ENCODE measurements at regions not wholly inside any gene's neighbourhood (a gene's known extent, or its start where the extent isn't known, plus 50 kb on each side); places are given as distances from the start of the nearest gene placed in this dataset.
"Not testable (repeated sequence)": the region's sequence is repeated elsewhere in the genome, so short reads cannot be mapped to it uniquely, and the experiment has no call there.

- no peak for DNase-seq
- no peaks in the 10 kb centered on the region for H3K9me3 ChIP-seq (replicated peaks; ENCODE audit: control insufficient read depth, low read depth, low read length)
- H3K27me3 ChIP-seq (ENCODE audit: control insufficient read depth, insufficient read depth, low read length): no peaks in the 10 kb centered on the region
- H3K4me3 ChIP-seq (ENCODE audit: low read length): no peak overlapping the region
- H3K27ac ChIP-seq (ENCODE audit: low read length): no peak overlapping the region
- 100% methylated on average over 1 of the region's 3 CpGs for WGBS (ENCODE audit: insufficient coverage)
- no peaks in the 10 kb centered on the region for H3K4me1 ChIP-seq (ENCODE audit: control insufficient read depth, insufficient read depth, low read length)
- no peaks in the 10 kb centered on the region for H3K36me3 ChIP-seq (ENCODE audit: control insufficient read depth, insufficient read depth, low read length)
Observed at GRCh38 chr6:8170245-8170644, 67.9 kb upstream of the EEF1E1 start.

GRCh38 chr6:8166156-8166555, 63.8 kb upstream of the EEF1E1 start:
- H3K4me3 ChIP-seq (ENCODE audit: low read length): no peak overlapping the region
- H3K27ac ChIP-seq (ENCODE audit: low read length): no peak overlapping the region
- DNase-seq: no peak
- no peaks in the 10 kb centered on the region for H3K36me3 ChIP-seq (ENCODE audit: control insufficient read depth, insufficient read depth, low read length)
- no peaks in the 10 kb centered on the region for H3K4me1 ChIP-seq (ENCODE audit: control insufficient read depth, insufficient read depth, low read length)
- no peaks in the 10 kb centered on the region for H3K9me3 ChIP-seq (replicated peaks; ENCODE audit: control insufficient read depth, low read depth, low read length)
- no peaks in the 10 kb centered on the region for H3K27me3 ChIP-seq (ENCODE audit: control insufficient read depth, insufficient read depth, low read length)

- not testable (repeated sequence) for H3K36me3 ChIP-seq (ENCODE audit: control insufficient read depth, insufficient read depth, low read length); DNase-seq; H3K4me1 ChIP-seq (ENCODE audit: control insufficient read depth, insufficient read depth, low read length); H3K9me3 ChIP-seq (replicated peaks; ENCODE audit: control insufficient read depth, low read depth, low read length); H3K27me3 ChIP-seq (ENCODE audit: control insufficient read depth, insufficient read depth, low read length); H3K27ac ChIP-seq (ENCODE audit: low read length); H3K4me3 ChIP-seq (ENCODE audit: low read length)
- 91% methylated on average over 5 of the region's 17 CpGs for WGBS (ENCODE audit: insufficient coverage)
Observed at GRCh38 chr6:8165008-8165407, 62.7 kb upstream of the EEF1E1 start.

DNA sequence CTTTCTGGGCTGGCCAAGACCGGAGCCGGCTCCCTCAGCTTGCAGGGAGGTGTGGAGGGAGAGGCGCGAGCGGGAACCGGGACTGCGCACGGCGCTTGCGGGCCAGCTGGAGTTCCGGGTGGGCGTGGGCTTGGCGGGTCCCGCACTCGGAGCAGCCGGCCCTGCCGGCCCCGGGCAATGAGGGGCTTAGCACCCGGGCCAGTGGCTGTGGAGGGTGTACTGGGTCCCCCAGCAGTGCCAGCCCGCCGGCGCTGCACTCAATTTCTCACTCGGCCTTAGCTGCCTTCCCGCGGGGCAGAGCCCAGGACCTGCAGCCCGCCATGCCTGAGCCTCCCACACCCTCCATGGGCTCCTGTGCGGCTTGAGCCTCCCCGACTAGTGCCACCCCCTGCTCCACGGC, 61.9 kb upstream of the EEF1E1 start:
- H3K4me3 ChIP-seq (ENCODE audit: low read length); DNase-seq; H3K27me3 ChIP-seq (ENCODE audit: control insufficient read depth, insufficient read depth, low read length); H3K36me3 ChIP-seq (ENCODE audit: control insufficient read depth, insufficient read depth, low read length); H3K9me3 ChIP-seq (replicated peaks; ENCODE audit: control insufficient read depth, low read depth, low read length); H3K27ac ChIP-seq (ENCODE audit: low read length); H3K4me1 ChIP-seq (ENCODE audit: control insufficient read depth, insufficient read depth, low read length): not testable (repeated sequence)
- WGBS (ENCODE audit: insufficient coverage): 96% methylated on average over 18 of the region's 29 CpGs

DNA sequence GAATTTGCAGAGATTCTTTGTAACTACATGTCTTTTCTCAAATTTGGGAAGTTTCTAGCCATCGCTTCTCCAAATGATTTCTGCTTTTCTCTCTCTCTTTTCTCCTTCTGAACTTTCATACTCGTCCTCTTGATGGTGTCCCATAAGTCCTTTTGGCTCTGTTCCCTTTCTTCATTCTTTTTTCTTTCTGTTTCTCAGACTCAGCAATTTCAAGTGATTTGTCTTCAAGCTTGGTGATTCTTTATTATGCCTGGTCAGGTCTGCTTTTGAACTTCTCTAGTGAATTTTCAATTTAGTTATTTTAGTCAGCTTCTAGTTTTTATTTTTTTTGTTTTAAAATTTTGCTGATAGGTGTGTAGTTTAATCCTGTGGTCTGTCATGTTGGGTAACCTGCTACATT, 57.6 kb upstream of the EEF1E1 start:
- no peaks in the 10 kb centered on the region for H3K4me1 ChIP-seq (ENCODE audit: control insufficient read depth, insufficient read depth, low read length)
- no peaks in the 10 kb centered on the region for H3K9me3 ChIP-seq (replicated peaks; ENCODE audit: control insufficient read depth, low read depth, low read length)
- H3K4me3 ChIP-seq (ENCODE audit: low read length): no peak overlapping the region
- no peak overlapping the region for H3K27ac ChIP-seq (ENCODE audit: low read length)
- no CpG with 5 or more reads among the region's 2 CpGs for WGBS (ENCODE audit: insufficient coverage)
- H3K36me3 ChIP-seq (ENCODE audit: control insufficient read depth, insufficient read depth, low read length): no peaks in the 10 kb centered on the region
- H3K27me3 ChIP-seq (ENCODE audit: control insufficient read depth, insufficient read depth, low read length): no peaks in the 10 kb centered on the region
- DNase-seq: no peak

- Histone ChIP-seq H3K4me1 (ENCODE audit: control insufficient read depth, insufficient read depth, low read length) (no peaks in the 10 kb centered on the region), H3K9me3 (replicated peaks; ENCODE audit: control insufficient read depth, low read depth, low read length) (no peaks in the 10 kb centered on the region), H3K27ac (ENCODE audit: low read length) (no peak overlapping the region), H3K27me3 (ENCODE audit: control insufficient read depth, insufficient read depth, low read length) (no peaks in the 10 kb centered on the region), H3K36me3 (ENCODE audit: control insufficient read depth, insufficient read depth, low read length) (no peaks in the 10 kb centered on the region), H3K4me3 (ENCODE audit: low read length) (no peak overlapping the region)
- DNase-seq: no peak
- WGBS (ENCODE audit: insufficient coverage): 58% methylated on average over 3 of the region's 3 CpGs
Observed at GRCh38 chr6:8157839-8158238, 55.5 kb upstream of the EEF1E1 start.

DNA sequence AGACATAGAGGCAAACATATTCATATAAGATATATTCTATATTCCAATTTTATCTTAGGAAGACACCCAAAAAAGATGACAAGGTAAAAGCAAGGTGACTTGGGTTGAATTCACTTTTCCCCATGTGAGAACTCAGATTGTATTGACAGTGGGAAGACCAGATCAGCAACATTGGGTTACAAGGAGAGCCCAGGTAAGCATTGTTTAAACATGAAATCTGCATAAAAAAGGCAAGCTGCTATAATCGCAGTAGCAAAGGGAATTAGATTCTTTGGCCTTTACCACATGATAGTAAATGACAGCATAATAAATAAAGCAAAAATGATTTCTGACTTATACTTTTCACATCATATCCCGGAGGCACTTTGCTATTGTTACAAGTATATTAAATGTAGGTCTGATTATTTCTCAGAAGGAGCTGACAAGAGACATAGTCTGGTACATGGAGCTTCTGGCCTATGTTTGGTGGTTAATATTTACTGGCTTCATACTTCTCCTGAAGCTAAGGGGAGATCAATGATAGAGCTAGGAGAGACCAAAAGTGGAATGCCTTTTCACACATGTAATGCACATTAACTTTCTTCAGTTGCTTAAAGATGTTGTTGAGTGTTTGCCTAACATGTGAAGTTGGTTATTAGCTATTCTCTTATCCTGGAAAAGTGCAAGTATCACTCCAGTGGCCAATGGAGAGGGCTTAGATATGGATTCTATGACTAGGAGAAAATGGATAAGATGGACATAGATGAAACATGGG, 53.1 kb upstream of the EEF1E1 start:
- no CpG with 5 or more reads among the region's 2 CpGs for WGBS (ENCODE audit: insufficient coverage)
- no peak overlapping the region for H3K4me3 ChIP-seq (ENCODE audit: low read length)
- H3K4me1 ChIP-seq (ENCODE audit: control insufficient read depth, insufficient read depth, low read length): no peaks in the 10 kb centered on the region
- H3K9me3 ChIP-seq (replicated peaks; ENCODE audit: control insufficient read depth, low read depth, low read length): no peaks in the 10 kb centered on the region
- no peak overlapping the region for H3K27ac ChIP-seq (ENCODE audit: low read length)
- H3K27me3 ChIP-seq (ENCODE audit: control insufficient read depth, insufficient read depth, low read length): no peaks in the 10 kb centered on the region
- DNase-seq: no peak
- H3K36me3 ChIP-seq (ENCODE audit: control insufficient read depth, insufficient read depth, low read length): no peaks in the 10 kb centered on the region

Data from muscle of leg (tissue), 3 donors.